Osteoblast (primary cell): ENCODE measurements at regions not wholly inside any gene's neighbourhood (a gene's known extent, or its start where the extent isn't known, plus 50 kb on each side); places are given as distances from the start of the nearest gene placed in this dataset.

Source experiments
- DNase-seq: peaks from one replicate; pipeline ENCODE4 v3.0.0; 2011; ENCODE audit warnings: low spot score, mixed read lengths; ENCODE audit not compliant: insufficient read length; ENCODE audit errors: missing footprints
- H2AFZ ChIP-seq: 2 replicates; pipeline ENCODE4 v1.6.0; 2011; ENCODE audit warnings: mild to moderate bottlenecking, low read length
- H3K27ac ChIP-seq: 2 replicates; pipeline ENCODE4 v1.5.1; 2011; ENCODE audit warnings: mild to moderate bottlenecking, low read depth, low read length, moderate library complexity
- H3K27me3 ChIP-seq: 2 replicates; pipeline ENCODE4 v1.6.0; 2012; ENCODE audit warnings: mild to moderate bottlenecking, control low read depth, inconsistent platforms, low read length, moderate library complexity; ENCODE audit not compliant: insufficient read depth
- H3K36me3 ChIP-seq: 2 replicates; pipeline ENCODE4 v1.5.1; 2011; ENCODE audit warnings: mild to moderate bottlenecking, low read length, control low read depth, moderate library complexity; ENCODE audit not compliant: insufficient read depth
- H3K4me1 ChIP-seq: 2 replicates; pipeline ENCODE4 v1.5.1; 2011; ENCODE audit warnings: mild to moderate bottlenecking, low read length, control low read depth, moderate library complexity; ENCODE audit not compliant: insufficient read depth
- H3K4me2 ChIP-seq: 2 replicates; pipeline ENCODE4 v1.6.0; 2011; ENCODE audit warnings: mild to moderate bottlenecking, low read length; ENCODE audit not compliant: insufficient read depth
- H3K4me3 ChIP-seq: fragments of 200-600 bp; sonication (generic); 3 replicates; pipeline ENCODE4 v1.5.1; 2012; ENCODE audit warnings: mild to moderate bottlenecking, low read length, inconsistent platforms; ENCODE audit not compliant: insufficient read depth
- H3K79me2 ChIP-seq: 2 replicates; pipeline ENCODE4 v1.6.0; 2012; ENCODE audit warnings: mild to moderate bottlenecking, low read length, control low read depth, inconsistent platforms; ENCODE audit not compliant: insufficient read depth
- H3K9me3 ChIP-seq: 2 replicates; pipeline ENCODE4 v1.5.1; 2011; ENCODE audit warnings: low read depth, low read length, control low read depth
- H4K20me1 ChIP-seq: 2 replicates; pipeline ENCODE4 v1.6.0; 2012; ENCODE audit warnings: mild to moderate bottlenecking, low read length, control low read depth; ENCODE audit not compliant: insufficient read depth
- TF ChIP-seq, protein P1 (sequence below): IDR thresholded peaks from 2 replicates; pipeline ENCODE4 v1.5.1; 2011; ENCODE audit warnings: mild to moderate bottlenecking, low read depth, low read length, moderate library complexity; ENCODE audit errors: extremely low read depth

DNA sequence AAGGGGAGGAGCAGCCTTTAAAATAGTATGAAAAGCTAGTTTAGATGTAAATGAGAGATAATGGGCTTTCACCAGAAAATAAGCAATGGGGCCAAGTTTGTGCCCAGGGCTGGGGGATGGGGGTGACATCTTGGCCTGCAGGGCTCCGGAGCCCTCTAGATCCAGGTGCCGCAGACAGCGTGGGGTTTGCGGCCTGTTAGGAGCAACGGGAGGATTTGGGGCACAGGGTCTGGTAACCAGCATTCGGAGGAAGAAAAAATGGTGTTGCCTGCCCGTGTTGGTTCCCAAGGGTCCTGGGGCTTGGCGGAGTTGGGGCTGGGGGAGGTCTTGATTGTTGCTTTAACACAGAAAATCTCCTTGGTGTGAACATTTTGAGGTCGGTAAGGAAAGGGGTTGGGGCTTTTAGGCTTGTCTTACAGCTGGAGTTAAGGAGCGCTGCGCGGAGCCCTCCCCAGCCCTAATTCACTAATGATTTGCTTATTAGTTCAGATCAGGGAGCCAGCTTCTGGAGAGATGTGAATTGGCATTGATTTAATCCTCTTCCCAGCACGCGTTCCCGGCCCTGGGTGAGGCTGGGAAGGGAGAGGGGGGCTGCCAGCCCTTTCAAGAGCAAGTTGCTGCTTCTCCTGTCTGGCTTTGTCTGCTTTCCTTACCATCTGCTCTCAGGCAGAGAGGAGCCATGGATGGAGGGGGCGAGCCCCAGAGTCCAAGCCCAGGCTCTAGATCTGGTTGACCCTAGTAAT lies 443.4 kb downstream of the BCOR start:
- Histone ChIP-seq H3K79me2 (no peaks in the 10 kb centered on the region), H3K27me3 (peaks cover 43% of the 10 kb centered on the region), H4K20me1 (no peaks in the 10 kb centered on the region), H3K4me3 (no peak overlapping the region), H2AFZ (no peak overlapping the region), H3K4me1 (no peaks in the 10 kb centered on the region), H3K36me3 (no peaks in the 10 kb centered on the region), H3K27ac (no peak overlapping the region), H3K4me2 (no peak overlapping the region), H3K9me3 (no peaks in the 10 kb centered on the region)
- TF ChIP-seq, protein P1, sequence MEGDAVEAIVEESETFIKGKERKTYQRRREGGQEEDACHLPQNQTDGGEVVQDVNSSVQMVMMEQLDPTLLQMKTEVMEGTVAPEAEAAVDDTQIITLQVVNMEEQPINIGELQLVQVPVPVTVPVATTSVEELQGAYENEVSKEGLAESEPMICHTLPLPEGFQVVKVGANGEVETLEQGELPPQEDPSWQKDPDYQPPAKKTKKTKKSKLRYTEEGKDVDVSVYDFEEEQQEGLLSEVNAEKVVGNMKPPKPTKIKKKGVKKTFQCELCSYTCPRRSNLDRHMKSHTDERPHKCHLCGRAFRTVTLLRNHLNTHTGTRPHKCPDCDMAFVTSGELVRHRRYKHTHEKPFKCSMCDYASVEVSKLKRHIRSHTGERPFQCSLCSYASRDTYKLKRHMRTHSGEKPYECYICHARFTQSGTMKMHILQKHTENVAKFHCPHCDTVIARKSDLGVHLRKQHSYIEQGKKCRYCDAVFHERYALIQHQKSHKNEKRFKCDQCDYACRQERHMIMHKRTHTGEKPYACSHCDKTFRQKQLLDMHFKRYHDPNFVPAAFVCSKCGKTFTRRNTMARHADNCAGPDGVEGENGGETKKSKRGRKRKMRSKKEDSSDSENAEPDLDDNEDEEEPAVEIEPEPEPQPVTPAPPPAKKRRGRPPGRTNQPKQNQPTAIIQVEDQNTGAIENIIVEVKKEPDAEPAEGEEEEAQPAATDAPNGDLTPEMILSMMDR = no peak
- no peak for DNase-seq

GRCh38 chrX:39654952-39655351 lies 442.8 kb downstream of the BCOR start:
- TF ChIP-seq, protein P1 = no peak
- Histone ChIP-seq H3K36me3 (no peaks in the 10 kb centered on the region), H3K9me3 (no peaks in the 10 kb centered on the region), H3K4me1 (no peaks in the 10 kb centered on the region), H4K20me1 (no peaks in the 10 kb centered on the region), H2AFZ (no peak overlapping the region), H3K27ac (no peak overlapping the region), H3K27me3 (peaks cover 43% of the 10 kb centered on the region), H3K4me2 (no peak overlapping the region), H3K79me2 (no peaks in the 10 kb centered on the region), H3K4me3 (no peak overlapping the region)
- no peak for DNase-seq

GRCh38 chrX:39661116-39661907 lies 436.4 kb downstream of the BCOR start:
- TF ChIP-seq, protein P1 = no peak
- Histone ChIP-seq H3K9me3 (no peaks in the 10 kb centered on the region), H3K4me2 (no peak overlapping the region), H4K20me1 (no peaks in the 10 kb centered on the region), H3K27ac (no peak overlapping the region), H2AFZ (no peak overlapping the region), H3K4me3 (no peak overlapping the region), H3K79me2 (no peaks in the 10 kb centered on the region), H3K4me1 (peaks cover 13% of the 10 kb centered on the region), H3K27me3 (peaks cover 6% of the 10 kb centered on the region), H3K36me3 (no peaks in the 10 kb centered on the region)
- DNase-seq = no peak
